ENCODE measurements at regions not wholly inside any gene's neighbourhood (a gene's known extent, or its start where the extent isn't known, plus 50 kb on each side); places are given as distances from the start of the nearest gene placed in this dataset.

DNA sequence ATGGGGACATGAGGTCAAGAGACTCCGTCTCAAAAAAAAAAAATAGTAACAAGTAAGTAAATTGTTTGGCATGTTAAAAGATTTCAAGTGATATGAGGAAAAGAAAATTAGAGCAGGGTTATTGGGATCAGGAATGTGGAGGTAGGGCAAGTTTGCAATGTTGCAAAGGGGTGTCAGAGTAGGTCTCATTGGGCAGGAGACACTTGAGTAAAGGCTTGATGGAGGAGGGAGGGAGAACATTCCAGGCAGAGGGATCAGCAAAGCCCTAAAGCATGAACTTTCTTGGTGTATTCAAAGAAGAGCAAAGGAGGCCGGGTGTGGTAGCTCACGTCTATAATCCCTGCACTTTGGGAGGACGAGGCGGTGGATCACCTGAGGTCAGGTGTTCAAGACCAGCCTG lies 87.1 kb upstream of the HAND1 start:
- POLR2A ChIA-PET = no interaction called here
- no peak overlapping the region for H3K9ac ChIP-seq (replicated peaks; ENCODE audit: extremely low read depth, insufficient read depth, low read length)
- no peak overlapping the region for H3K4me2 ChIP-seq (ENCODE audit: insufficient read depth, low read length)
- DNase-seq (ENCODE audit: low read depth, low spot score) = no peak
- H3K36me3 ChIP-seq (ENCODE audit: control insufficient read depth in 2 of 2, extremely low read depth in 1 of 2, insufficient read depth in 2 of 2, low read length in 2 of 2) = no peaks in the 10 kb centered on the region
- H4K20me1 ChIP-seq (replicated peaks; ENCODE audit: control insufficient read depth, extremely low read depth, insufficient read depth, low read length) = no peaks in the 10 kb centered on the region
- H3K27ac ChIP-seq (ENCODE audit: insufficient read depth, low read depth, low read length) = no peak overlapping the region
- CTCF ChIA-PET = no interaction called here
- TF ChIP-seq, protein P1, sequence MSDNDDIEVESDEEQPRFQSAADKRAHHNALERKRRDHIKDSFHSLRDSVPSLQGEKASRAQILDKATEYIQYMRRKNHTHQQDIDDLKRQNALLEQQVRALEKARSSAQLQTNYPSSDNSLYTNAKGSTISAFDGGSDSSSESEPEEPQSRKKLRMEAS (IDR thresholded peaks at IDR 0.05; ENCODE audit: insufficient read depth, insufficient read length) = no peak
- TF ChIP-seq MYC (IDR thresholded peaks at IDR 0.05; ENCODE audit: low read depth, low read length) (no peak), EZH2 (IDR thresholded peaks at IDR 0.05; ENCODE audit: borderline replicate concordance, low read depth, low read length, severe bottlenecking) (no peak)
- no peaks in the 10 kb centered on the region for H3K4me1 ChIP-seq (ENCODE audit: control insufficient read depth, extremely low read depth, insufficient read depth, low read length)
- H3K4me3 ChIP-seq (replicated peaks in 1 of 3; ENCODE audit: insufficient read depth in 1 of 3, low read depth in 1 of 3, low read length in 3 of 3) = no peak overlapping the region
- intact Hi-C loops (cut with micrococcal nuclease) (no loop called here), dilution Hi-C loops (cut with MboI; ENCODE audit: extremely low pct_ligation_motif_present, low sequenced_read_pairs) (no loop called here)
- H3K27me3 ChIP-seq (ENCODE audit: control insufficient read depth in 2 of 2, insufficient read depth in 2 of 2, low read length in 2 of 2) = no peaks in the 10 kb centered on the region
- no peaks in the 10 kb centered on the region for H3K79me2 ChIP-seq (ENCODE audit: control insufficient read depth, insufficient read depth, low read length)
- FAIRE-seq = no peak
- H3K9me3 ChIP-seq (replicated peaks; ENCODE audit: control insufficient read depth, insufficient read depth, low read length) = no peaks in the 10 kb centered on the region
- H2AFZ ChIP-seq (ENCODE audit: low read depth, low read length) = no peak overlapping the region
- no TSS peak for BruUV-seq (replicated peaks)
- no peaks in the 10 kb centered on the region for H3K9me1 ChIP-seq (replicated peaks; ENCODE audit: control insufficient read depth, extremely low read depth, insufficient read depth, low read length)

- H3K9me3 ChIP-seq (replicated peaks; ENCODE audit: control insufficient read depth, insufficient read depth, low read length) = no peaks in the 10 kb centered on the region
- no peak overlapping the region for H3K27ac ChIP-seq (ENCODE audit: insufficient read depth, low read depth, low read length)
- dilution Hi-C loops (cut with MboI; ENCODE audit: extremely low pct_ligation_motif_present, low sequenced_read_pairs) (no loop called here), intact Hi-C loops (cut with micrococcal nuclease) (no loop called here)
- no peak overlapping the region for H2AFZ ChIP-seq (ENCODE audit: low read depth, low read length)
- no peak overlapping the region for H3K4me3 ChIP-seq (replicated peaks in 1 of 3; ENCODE audit: insufficient read depth in 1 of 3, low read depth in 1 of 3, low read length in 3 of 3)
- CTCF ChIA-PET = no interaction called here
- no peak for FAIRE-seq
- no peaks in the 10 kb centered on the region for H3K79me2 ChIP-seq (ENCODE audit: control insufficient read depth, insufficient read depth, low read length)
- no peaks in the 10 kb centered on the region for H3K4me1 ChIP-seq (ENCODE audit: control insufficient read depth, extremely low read depth, insufficient read depth, low read length)
- no peaks in the 10 kb centered on the region for H3K36me3 ChIP-seq (ENCODE audit: control insufficient read depth in 2 of 2, extremely low read depth in 1 of 2, insufficient read depth in 2 of 2, low read length in 2 of 2)
- POLR2A ChIA-PET = no interaction called here
- no peaks in the 10 kb centered on the region for H3K9me1 ChIP-seq (replicated peaks; ENCODE audit: control insufficient read depth, extremely low read depth, insufficient read depth, low read length)
- no peaks in the 10 kb centered on the region for H4K20me1 ChIP-seq (replicated peaks; ENCODE audit: control insufficient read depth, extremely low read depth, insufficient read depth, low read length)
- no peak for TF ChIP-seq MYC (IDR thresholded peaks at IDR 0.05; ENCODE audit: low read depth, low read length)
- TF ChIP-seq POLR2AphosphoS5 (IDR thresholded peaks at IDR 0.05; ENCODE audit: insufficient read depth, low read depth, low read length) = no peak
- TF ChIP-seq GATA2 (IDR thresholded peaks at IDR 0.05; ENCODE audit: insufficient read depth, insufficient read length, low read depth, low read length) = no peak
- TF ChIP-seq JUN (IDR thresholded peaks at IDR 0.05; ENCODE audit: borderline replicate concordance, insufficient read depth, insufficient read length, low read depth) = no peak
- TF ChIP-seq POLR2A (IDR thresholded peaks at IDR 0.05; ENCODE audit: low read depth, low read length) = no peak
- no peak for TF ChIP-seq FOS (IDR thresholded peaks at IDR 0.05; ENCODE audit: borderline replicate concordance, insufficient read depth, low read length)
- TF ChIP-seq EZH2 (IDR thresholded peaks at IDR 0.05; ENCODE audit: borderline replicate concordance, low read depth, low read length, severe bottlenecking) = no peak
- TF ChIP-seq CTCF (IDR thresholded peaks at IDR 0.05; ENCODE audit: extremely low read depth in 1 of 2, insufficient read depth in 1 of 2, low read depth in 1 of 2, low read length in 2 of 2) = no peak
- TF ChIP-seq, protein P1 (IDR thresholded peaks at IDR 0.05; ENCODE audit: insufficient read depth, insufficient read length) = no peak
- DNase-seq (ENCODE audit: low read depth, low spot score) = no peak
- no peak overlapping the region for H3K9ac ChIP-seq (replicated peaks; ENCODE audit: extremely low read depth, insufficient read depth, low read length)
- no peaks in the 10 kb centered on the region for H3K27me3 ChIP-seq (ENCODE audit: control insufficient read depth in 2 of 2, insufficient read depth in 2 of 2, low read length in 2 of 2)
- H3K4me2 ChIP-seq (ENCODE audit: insufficient read depth, low read length) = no peak overlapping the region
- BruUV-seq (replicated peaks) = no TSS peak
Observed at GRCh38 chr5:154562244-154562880, 84.3 kb upstream of the HAND1 start.

All from endothelial cell of umbilical vein (primary cell).